Gastrocnemius medialis (tissue), 4 donors: ENCODE measurements at regions not wholly inside any gene's neighbourhood (a gene's known extent, or its start where the extent isn't known, plus 50 kb on each side); places are given as distances from the start of the nearest gene placed in this dataset.

Experiments used
- ATAC-seq, 2 donors: fragments of 150-250 bp; one replicate each; pipeline ENCODE4 v1.9.1; 2016
- DNase-seq, 2 donors: peaks; one replicate each; pipeline ENCODE4 v3.0.0-alpha.2; 2019
- H3K27ac ChIP-seq, 4 donors: fragments of 200-600 bp; sonication (generic); 1 replicate in 1 of 4; 2 replicates in 3 of 4; pipeline ENCODE4 v1.5.1; 2016 to 2018; ENCODE audit warnings: mild to moderate bottlenecking in 2 of 4, moderate library complexity in 1 of 4
- H3K27me3 ChIP-seq, 3 donors: fragments of 200-600 bp; sonication (generic) in 2 of 3; 1 replicate in 1 of 3; 2 replicates in 2 of 3; pipeline versions ENCODE4 v1.5.1 to v1.6.0; 2016 to 2019; ENCODE audit warnings: mild to moderate bottlenecking in 1 of 3, moderate library complexity in 1 of 3
- H3K36me3 ChIP-seq, 2 donors: fragments of 200-600 bp; sonication (generic) in 1 of 2; one replicate each; pipeline ENCODE4 v1.5.1; 2017 to 2018
- H3K4me1 ChIP-seq, 2 donors: fragments of 200-600 bp; sonication (generic) in 1 of 2; one replicate each; pipeline ENCODE4 v1.5.1; 2016 to 2017; ENCODE audit warnings: mild to moderate bottlenecking in 2 of 2
- H3K4me3 ChIP-seq, 4 donors: fragments of 200-600 bp; sonication (generic) in 3 of 4; 1 replicate in 1 of 4; 2 replicates in 3 of 4; pipeline ENCODE4 v1.5.1; 2016 to 2019; ENCODE audit warnings: mild to moderate bottlenecking in 2 of 4
- H3K9me3 ChIP-seq, 3 donors: fragments of 200-600 bp; sonication (generic) in 2 of 3; 1 replicate in 1 of 3; 2 replicates in 2 of 3; pipeline ENCODE4 v1.5.1; 2016 to 2019
- POLR2A ChIP-seq, 2 donors: fragments of 450-650 bp; IDR thresholded peaks; one replicate each; pipeline ENCODE4 v1.6.1; 2017; ENCODE audit warnings: antibody characterized with exemption in 2 of 2, mild to moderate bottlenecking in 2 of 2, moderate library complexity in 2 of 2
- in situ Hi-C, 4 donors: fragments of 200-750 bp; cut with MboI; loops; one replicate each; pipeline versions ENCODE4 v1.15.0 to v1.8.0; 2017; ENCODE audit warnings: low sequenced_read_pairs in 4 of 4
- intact Hi-C: fragments of 100-400 bp; cut with DNase I; formaldehyde crosslinking; loops from one replicate; pipeline ENCODE4 v1.15.1; 2023; ENCODE audit warnings: low total_unique reads
- TF ChIP-seq, protein P1 (sequence below), 5 experiments: fragments of 450-650 bp in 3 of 5; fragments of 200-600 bp in 2 of 5; sonication (generic) in 2 of 5; IDR thresholded peaks in 4 of 5; conservative IDR thresholded peaks in 1 of 5; 1 replicate in 4 of 5; 2 replicates in 1 of 5; pipeline ENCODE4 v1.5.1; 2016 to 2019; ENCODE audit warnings: antibody characterized with exemption in 5 of 5, mild to moderate bottlenecking in 3 of 5, moderate library complexity in 3 of 5

DNA sequence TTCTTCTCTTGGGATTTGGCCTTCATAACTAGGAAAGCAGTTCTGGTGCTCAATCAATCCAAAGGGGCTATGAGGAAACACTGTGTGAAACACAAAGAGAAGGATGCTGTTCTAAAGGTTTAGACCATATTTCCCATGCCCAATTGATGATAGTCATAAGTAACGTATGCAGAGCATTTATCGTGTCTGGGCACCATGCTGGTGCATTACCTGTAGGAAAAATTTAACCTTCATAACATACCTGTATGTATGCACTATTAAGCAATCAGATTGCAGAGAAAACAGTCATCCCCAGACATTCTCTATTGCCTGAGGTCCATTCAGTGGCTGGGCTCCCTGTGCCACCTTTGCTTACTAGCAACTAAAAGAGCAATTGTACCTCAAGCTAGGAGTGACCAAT, 381.4 kb downstream of the PLPP3 start:
- Histone ChIP-seq H3K4me1 (peaks cover 37 to 46% of the 10 kb centered on the region in 2 donors), H3K4me3 (no peak overlapping the region), H3K27me3 (no peaks in the 10 kb centered on the region), H3K9me3 (no peaks in the 10 kb centered on the region), H3K36me3 (no peaks in the 10 kb centered on the region), H3K27ac (no peak overlapping the region)
- in situ Hi-C loops (no loop called here), intact Hi-C loops (loop anchor here (2.0 to 5.0 kb wide), 3 partner anchors 61 to 379 kb away; partner anchors contain the start of gene PLPP3)
- no peak for TF ChIP-seq POLR2A (IDR thresholded peaks at IDR 0.05)
- TF ChIP-seq, protein P1, sequence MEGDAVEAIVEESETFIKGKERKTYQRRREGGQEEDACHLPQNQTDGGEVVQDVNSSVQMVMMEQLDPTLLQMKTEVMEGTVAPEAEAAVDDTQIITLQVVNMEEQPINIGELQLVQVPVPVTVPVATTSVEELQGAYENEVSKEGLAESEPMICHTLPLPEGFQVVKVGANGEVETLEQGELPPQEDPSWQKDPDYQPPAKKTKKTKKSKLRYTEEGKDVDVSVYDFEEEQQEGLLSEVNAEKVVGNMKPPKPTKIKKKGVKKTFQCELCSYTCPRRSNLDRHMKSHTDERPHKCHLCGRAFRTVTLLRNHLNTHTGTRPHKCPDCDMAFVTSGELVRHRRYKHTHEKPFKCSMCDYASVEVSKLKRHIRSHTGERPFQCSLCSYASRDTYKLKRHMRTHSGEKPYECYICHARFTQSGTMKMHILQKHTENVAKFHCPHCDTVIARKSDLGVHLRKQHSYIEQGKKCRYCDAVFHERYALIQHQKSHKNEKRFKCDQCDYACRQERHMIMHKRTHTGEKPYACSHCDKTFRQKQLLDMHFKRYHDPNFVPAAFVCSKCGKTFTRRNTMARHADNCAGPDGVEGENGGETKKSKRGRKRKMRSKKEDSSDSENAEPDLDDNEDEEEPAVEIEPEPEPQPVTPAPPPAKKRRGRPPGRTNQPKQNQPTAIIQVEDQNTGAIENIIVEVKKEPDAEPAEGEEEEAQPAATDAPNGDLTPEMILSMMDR (IDR thresholded peaks at IDR 0.05 in 4 of 5, conservative IDR thresholded peaks at IDR 0.05 in 1 of 5), result no peak
- DNase-seq (no peak), ATAC-seq (no peak)

DNA sequence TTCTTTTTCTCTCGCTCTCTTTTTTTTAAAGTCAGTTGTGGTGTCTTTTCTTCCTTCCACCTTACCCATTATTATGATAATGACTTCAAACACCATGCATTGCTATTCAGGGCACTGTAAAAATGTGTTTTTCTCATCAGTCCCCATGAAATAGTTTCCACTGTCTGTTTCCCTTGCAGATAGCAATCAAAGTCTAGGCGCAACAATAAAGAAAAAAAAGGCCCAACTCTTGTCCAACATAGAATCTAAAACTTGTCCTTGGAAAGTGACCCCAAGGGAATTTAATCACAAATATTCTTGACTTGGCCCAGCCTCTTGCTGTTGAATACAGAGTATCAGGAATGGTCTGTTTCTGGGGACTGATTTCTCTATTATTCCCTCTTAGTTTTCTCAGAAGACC, 382.5 kb downstream of the PLPP3 start:
- TF ChIP-seq POLR2A (IDR thresholded peaks at IDR 0.05), result no peak
- TF ChIP-seq, protein P1 (IDR thresholded peaks at IDR 0.05 in 4 of 5, conservative IDR thresholded peaks at IDR 0.05 in 1 of 5), result no peak
- Histone ChIP-seq H3K9me3 (no peaks in the 10 kb centered on the region), H3K4me1 (peaks cover 37 to 46% of the 10 kb centered on the region in 2 donors), H3K4me3 (no peak overlapping the region), H3K27me3 (no peaks in the 10 kb centered on the region), H3K27ac (peak overlapping the region in 3 of 4 donors; percentile 23 to 30 (median 24)), H3K36me3 (no peaks in the 10 kb centered on the region)
- ATAC-seq (peak in 1 of 2 donors; percentile 27), DNase-seq (no peak)
- intact Hi-C loops (loop anchor here (5.0 kb wide), 2 partner anchors 180 to 380 kb away; partner anchors contain the start of gene PLPP3), in situ Hi-C loops (no loop called here)

DNA sequence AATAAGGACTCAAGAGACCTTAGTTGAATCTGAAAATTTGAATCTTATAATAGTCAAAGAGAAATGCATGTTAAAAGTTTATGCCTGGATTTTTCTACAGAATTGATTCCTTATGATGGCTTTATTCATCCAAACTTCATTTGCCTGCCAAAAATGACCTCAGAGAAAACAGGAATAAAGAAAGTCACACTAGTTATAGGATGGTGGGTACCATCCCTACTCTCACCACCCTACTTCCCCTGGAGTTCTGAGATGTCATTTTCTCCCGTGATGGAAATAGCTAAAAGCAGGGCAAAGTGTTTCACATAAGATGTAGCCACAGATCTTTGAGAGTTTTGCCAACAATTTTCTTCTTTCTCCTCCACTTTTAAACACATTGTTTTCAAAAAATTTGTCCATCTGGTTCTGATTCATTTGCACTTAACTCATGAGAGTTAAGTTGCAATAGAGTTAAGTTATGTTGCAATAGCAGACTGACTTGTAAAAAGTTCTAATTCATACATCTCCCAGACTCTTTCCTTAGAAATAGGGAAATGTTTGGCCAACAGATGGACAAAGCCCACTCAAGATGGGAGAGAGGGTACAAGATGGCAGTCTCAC, 384.6 kb downstream of the PLPP3 start:
- Histone ChIP-seq H3K36me3 (no peaks in the 10 kb centered on the region), H3K4me3 (no peak overlapping the region), H3K27me3 (no peaks in the 10 kb centered on the region), H3K27ac (no peak overlapping the region), H3K4me1 (peaks cover 34 to 36% of the 10 kb centered on the region in 2 donors), H3K9me3 (no peaks in the 10 kb centered on the region)
- TF ChIP-seq, protein P1 (IDR thresholded peaks at IDR 0.05 in 4 of 5, conservative IDR thresholded peaks at IDR 0.05 in 1 of 5), result no peak
- ATAC-seq (no peak), DNase-seq (no peak)
- intact Hi-C loops (loop anchor here (1.0 to 5.0 kb wide), 3 partner anchors 28 to 382 kb away; partner anchors contain the start of gene PLPP3), in situ Hi-C loops (no loop called here)

DNA sequence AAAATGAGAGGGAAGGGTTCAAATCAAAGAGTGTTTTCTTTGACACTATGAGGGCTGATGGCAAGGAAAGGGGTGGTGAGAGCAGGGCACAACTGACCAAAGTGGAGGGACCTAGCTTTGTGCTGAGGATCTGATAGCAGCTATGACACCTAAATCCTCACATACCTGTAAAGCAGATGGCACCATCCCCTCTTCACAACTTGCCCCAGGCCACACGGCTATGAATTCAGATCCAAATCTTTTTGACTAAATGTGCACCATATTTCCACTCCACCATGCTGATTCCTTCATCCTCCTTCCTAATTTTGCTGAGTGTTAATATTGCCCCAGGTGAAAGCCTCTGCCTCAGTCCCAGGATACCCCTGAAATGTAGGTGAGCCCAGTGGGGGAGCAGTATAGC, 385.7 kb downstream of the PLPP3 start:
- no peak for ATAC-seq

More for the DNA sequence above, 385.7 kb downstream of the PLPP3 start:
- in situ Hi-C loops (no loop called here), intact Hi-C loops (loop anchor here (1.0 kb wide), 1 partner anchor 26 kb away; no protein-coding TSS in a partner anchor)
- H3K27me3 ChIP-seq, result no peaks in the 10 kb centered on the region
- no peak overlapping the region for H3K27ac ChIP-seq
- no peaks in the 10 kb centered on the region for H3K9me3 ChIP-seq
- H3K4me3 ChIP-seq, result no peak overlapping the region
- peaks cover 34 to 35% of the 10 kb centered on the region in 2 donors for H3K4me1 ChIP-seq
- no peak for TF ChIP-seq POLR2A (IDR thresholded peaks at IDR 0.05)
- TF ChIP-seq, protein P1 (IDR thresholded peaks at IDR 0.05 in 4 of 5, conservative IDR thresholded peaks at IDR 0.05 in 1 of 5), result no peak
- no peaks in the 10 kb centered on the region for H3K36me3 ChIP-seq
- no peak for DNase-seq
